Stimulated activated effector memory CD8-positive, alpha-beta T cell treated with anti-CD3 and anti-CD28 coated beads, Interleukin-12 subunit alpha, Interleukin-12 subunit beta, amount 100 ng/mL, for 72 hours (primary cell): ENCODE measurements at regions not wholly inside any gene's neighbourhood (a gene's known extent, or its start where the extent isn't known, plus 50 kb on each side); places are given as distances from the start of the nearest gene placed in this dataset.
"Not testable (repeated sequence)": the region's sequence is repeated elsewhere in the genome, so short reads cannot be mapped to it uniquely, and the experiment has no call there.

ENCODE experiments used
- ATAC-seq: fragments of 150-1000 bp; cut with Tn5 transposase; 2 replicates; pipeline ENCODE4 v1.10.0; 2021
- DNase-seq, 2 donors: peaks; one replicate each; pipeline ENCODE4 v3.0.0; 2021 to 2022; ENCODE audit warnings: low spot score in 2 of 2
- H3K27ac Mint-ChIP-seq: one replicate; pipeline ENCODE4 v1.8.0; 2022; ENCODE audit warnings: mild to moderate bottlenecking, mixed read lengths
- H3K36me3 Mint-ChIP-seq: one replicate; pipeline ENCODE4 v1.8.0; 2022; ENCODE audit warnings: mild to moderate bottlenecking, mixed read lengths
- H3K4me1 Mint-ChIP-seq: one replicate; pipeline ENCODE4 v1.8.0; 2022; ENCODE audit warnings: mixed read lengths
- H3K4me3 Mint-ChIP-seq: one replicate; pipeline ENCODE4 v1.8.0; 2022; ENCODE audit warnings: mild to moderate bottlenecking, mixed read lengths
- H3K9me3 Mint-ChIP-seq: one replicate; pipeline ENCODE4 v1.8.0; 2022; ENCODE audit warnings: mixed read lengths

DNA sequence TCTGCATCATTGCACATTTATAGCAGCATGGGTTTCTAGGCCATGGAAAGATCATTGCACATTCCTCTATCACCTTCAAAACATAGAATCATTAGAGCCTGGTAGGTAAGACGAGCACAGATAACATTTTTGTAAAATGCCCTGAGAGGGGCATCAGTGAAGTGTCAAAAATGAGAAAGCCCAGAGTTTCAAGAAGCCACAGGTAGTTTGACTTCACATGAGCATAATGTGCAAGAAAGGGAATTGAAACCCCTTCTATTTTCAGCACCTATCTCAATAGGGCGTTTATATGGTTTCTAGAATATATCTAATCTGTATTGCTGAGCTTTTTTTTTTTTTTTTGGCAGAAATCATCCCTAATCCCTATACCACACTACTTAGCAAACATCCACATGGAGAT lies 2441.7 kb downstream of the ARAP2 start:
- Mint-ChIP-seq H3K9me3 (peaks cover 10% of the 10 kb centered on the region), H3K4me1 (no peaks in the 10 kb centered on the region), H3K36me3 (no peaks in the 10 kb centered on the region), H3K27ac (no peak overlapping the region), H3K4me3 (no peak overlapping the region)
- DNase-seq (no peak), ATAC-seq (no peak)

DNA sequence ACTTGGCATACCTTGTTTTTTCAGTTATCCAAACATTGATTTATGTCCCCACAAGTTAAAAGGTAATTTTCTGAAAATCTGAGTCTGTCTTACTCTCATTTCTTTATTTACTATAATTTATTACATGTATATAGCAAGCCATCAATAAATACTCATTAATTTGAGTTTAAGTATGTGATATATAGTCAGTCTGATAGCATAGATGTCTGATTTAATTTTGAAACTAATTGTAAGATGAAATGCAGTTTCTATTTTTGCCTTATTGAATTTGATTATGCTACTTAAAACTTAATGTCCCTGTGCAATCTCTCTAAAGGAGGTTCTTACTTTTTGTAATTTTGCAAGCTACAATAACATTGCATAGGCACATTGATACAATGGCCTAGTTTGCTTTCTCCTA lies 2418.6 kb downstream of the ARAP2 start:
- Mint-ChIP-seq H3K27ac (no peak overlapping the region), H3K36me3 (no peaks in the 10 kb centered on the region), H3K9me3 (peaks cover 12% of the 10 kb centered on the region), H3K4me1 (no peaks in the 10 kb centered on the region), H3K4me3 (no peak overlapping the region)
- DNase-seq, result no peak
- ATAC-seq, result no peak

DNA sequence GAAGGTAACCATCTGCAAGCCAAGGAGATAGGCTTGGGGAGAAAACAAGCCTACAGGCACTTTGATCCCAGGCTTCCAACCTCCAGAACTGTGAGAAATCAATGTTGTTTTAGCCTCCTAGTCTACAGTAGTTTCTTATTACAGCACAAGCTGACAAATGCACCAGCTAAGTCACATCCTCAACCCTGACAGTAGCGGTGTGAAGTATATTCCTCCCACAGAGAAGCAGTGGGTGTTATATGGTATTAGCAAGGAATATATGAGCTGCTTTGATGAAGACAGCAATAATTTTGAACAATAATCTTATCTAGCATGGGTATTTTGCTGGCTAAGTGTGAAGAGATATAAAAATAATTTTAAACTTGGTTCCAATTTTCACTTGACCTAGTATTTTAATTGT lies 2415.0 kb downstream of the ARAP2 start:
- H3K9me3 Mint-ChIP-seq, result peaks cover 19% of the 10 kb centered on the region
- not testable (repeated sequence) for H3K4me3 Mint-ChIP-seq, H3K4me1 Mint-ChIP-seq, H3K27ac Mint-ChIP-seq, DNase-seq, H3K36me3 Mint-ChIP-seq, ATAC-seq

DNA sequence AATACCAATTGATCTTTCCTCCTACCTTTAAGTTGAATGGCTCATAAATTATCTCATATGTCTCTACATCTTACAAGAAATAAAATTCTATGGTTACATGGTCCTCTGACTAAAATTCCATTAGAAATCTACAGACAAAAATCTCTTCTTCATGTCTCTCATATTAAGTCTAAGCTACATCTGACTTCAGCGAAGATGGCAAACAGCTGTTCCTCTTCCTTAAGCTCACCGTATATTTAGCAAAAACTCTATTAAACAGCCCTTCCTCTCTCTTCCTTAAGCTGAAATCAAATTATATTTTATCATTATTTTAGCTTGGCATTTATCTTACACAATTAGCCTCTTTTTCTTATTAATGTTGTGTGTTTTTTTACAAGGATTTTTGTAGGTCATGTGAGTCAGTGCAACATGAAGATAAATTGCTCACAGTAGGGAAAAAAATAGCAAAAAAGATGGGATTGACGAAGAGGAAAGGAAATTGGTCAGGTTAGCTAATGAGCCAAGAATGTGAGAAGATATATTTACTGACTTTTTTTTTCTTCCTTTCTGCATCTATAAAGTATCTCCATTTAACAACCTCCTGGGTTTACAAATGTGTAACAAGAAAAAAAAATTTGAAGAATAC lies 2412.8 kb downstream of the ARAP2 start:
- H3K27ac Mint-ChIP-seq, result no peak overlapping the region
- DNase-seq (no peak), ATAC-seq (no peak)
- H3K9me3 Mint-ChIP-seq, result peaks cover 19% of the 10 kb centered on the region
- H3K36me3 Mint-ChIP-seq, result no peaks in the 10 kb centered on the region
- H3K4me3 Mint-ChIP-seq, result no peak overlapping the region
- H3K4me1 Mint-ChIP-seq, result no peaks in the 10 kb centered on the region

DNA sequence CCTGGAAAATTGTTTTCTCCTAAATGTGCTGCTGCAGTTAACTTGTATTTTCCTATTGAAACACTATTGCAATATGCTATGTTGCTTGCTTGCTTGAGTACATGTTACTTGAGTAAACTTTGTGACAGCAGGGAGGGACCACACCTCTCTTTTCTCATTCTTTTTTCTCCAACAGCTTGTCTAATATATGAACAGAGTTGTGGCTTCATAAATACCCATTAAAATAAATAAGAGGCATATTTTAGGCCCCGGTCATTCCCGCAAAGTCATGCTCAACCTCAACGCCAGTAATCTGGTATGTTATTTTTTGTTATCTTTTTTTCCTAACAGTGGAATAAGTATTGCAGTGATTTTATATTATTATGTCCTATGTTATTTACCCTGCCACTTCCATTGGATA lies 2408.6 kb downstream of the ARAP2 start:
- not testable (repeated sequence) for H3K4me1 Mint-ChIP-seq, H3K27ac Mint-ChIP-seq, H3K4me3 Mint-ChIP-seq, ATAC-seq, H3K36me3 Mint-ChIP-seq, DNase-seq
- peaks cover 13% of the 10 kb centered on the region for H3K9me3 Mint-ChIP-seq

DNA sequence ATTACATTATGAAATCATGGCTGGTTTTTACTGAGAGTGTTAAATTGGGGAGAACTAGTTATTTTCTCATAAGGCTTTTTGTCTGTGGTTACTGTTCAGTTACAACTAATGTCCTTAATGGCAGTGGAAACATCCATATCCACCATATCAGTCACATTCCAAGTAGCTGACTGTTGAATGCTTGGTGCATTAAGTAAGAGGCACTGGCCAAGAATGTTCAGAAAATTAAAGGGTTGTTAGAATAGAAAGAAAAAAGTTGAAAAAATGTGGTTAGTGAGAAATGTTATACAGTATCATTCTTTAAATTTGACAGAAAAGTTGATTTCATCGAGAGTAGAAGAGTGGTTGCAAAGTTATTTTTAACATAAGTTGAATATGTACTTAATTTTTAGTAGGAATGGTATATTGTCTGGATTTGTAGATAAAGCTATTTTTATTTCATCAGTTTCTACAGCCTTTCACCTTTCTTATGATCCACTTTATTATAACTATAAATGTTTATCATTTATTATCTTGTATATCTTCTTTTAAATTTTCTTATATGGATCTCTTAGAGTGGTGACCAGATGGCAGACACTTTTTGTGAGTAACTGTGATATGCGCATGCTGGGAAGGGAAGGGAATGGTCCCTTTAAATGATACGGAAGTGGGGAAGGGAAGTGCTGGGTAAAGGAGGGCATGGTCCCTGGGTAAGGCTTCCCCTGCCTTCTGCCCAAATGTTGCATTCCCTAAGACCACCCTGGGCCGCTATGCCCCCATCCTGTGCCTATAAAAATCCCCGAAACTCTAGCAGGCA lies 2407.1 kb downstream of the ARAP2 start:
- Mint-ChIP-seq H3K4me1 (no peaks in the 10 kb centered on the region), H3K36me3 (no peaks in the 10 kb centered on the region), H3K4me3 (no peak overlapping the region), H3K9me3 (peaks cover 13% of the 10 kb centered on the region), H3K27ac (no peak overlapping the region)
- ATAC-seq (no peak), DNase-seq (no peak)

DNA sequence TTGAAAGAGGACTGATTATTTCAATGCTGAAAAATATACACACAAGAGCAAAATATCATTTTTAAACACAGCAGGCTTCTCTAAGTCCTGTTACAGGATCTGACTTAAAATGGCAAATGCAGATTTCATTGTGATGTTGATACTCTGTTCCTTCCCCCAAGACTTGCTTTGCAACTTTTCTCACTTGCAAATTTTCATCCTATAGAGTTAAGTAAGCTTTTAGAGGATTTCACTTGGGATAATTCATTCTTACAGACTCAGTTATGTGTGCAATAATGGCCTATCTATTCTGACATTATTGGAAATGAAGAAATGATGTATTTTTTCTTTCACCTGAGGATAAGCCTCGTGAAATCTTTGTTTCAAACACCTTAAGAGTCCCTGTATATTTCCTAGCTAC lies 2403.2 kb downstream of the ARAP2 start:
- no peak for DNase-seq
- no peak overlapping the region for H3K4me3 Mint-ChIP-seq
- H3K27ac Mint-ChIP-seq, result no peak overlapping the region
- no peaks in the 10 kb centered on the region for H3K4me1 Mint-ChIP-seq
- no peak for ATAC-seq
- H3K9me3 Mint-ChIP-seq, result peaks cover 14% of the 10 kb centered on the region
- no peaks in the 10 kb centered on the region for H3K36me3 Mint-ChIP-seq

DNA sequence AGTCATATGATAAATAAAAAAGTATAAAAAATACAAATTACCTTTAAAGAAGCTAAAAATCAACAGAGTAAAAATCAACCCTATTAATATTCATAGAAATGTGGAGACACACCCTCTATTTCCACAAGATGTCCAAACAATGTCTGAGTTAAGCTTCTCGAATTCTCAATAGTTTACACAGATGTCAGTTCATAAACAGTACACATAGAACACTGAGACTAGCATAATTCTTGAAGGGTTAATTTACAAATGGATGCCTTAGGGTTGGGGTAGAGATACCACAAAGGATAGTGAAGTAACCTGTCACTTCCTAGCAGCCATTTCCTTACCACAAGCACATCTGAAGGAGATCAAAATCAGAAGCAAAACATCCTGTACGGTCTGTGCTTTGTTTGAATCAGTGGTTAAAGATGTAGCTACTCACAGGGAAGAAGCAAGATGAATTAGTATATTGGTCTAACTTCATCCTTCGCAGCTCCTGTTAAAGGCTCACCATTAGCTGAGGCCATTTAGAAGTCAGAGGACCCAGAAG lies 2393.9 kb downstream of the ARAP2 start:
- no peak for ATAC-seq
- H3K4me1 Mint-ChIP-seq, result no peaks in the 10 kb centered on the region
- no peak overlapping the region for H3K4me3 Mint-ChIP-seq
- H3K27ac Mint-ChIP-seq, result no peak overlapping the region
- H3K9me3 Mint-ChIP-seq, result peaks cover 16% of the 10 kb centered on the region
- DNase-seq, result no peak
- no peaks in the 10 kb centered on the region for H3K36me3 Mint-ChIP-seq

DNA sequence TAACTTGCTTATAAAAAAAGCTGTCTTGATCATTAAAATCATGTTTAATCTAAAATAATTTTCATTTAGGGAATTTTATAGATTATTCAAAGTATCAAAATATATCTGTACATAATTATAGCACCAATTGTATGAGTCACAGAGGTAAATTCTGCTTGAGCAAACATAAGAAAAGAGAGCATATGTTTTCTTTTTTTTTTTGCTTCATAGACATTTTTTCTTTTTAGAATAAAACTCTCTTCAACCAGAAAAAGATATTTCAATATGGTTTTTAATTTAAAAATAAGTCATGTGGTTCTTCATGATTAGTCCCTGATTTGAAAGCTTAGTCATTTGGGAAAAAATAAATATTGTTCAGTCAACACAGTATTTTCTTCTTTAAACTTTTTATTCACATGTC lies 2390.6 kb downstream of the ARAP2 start:
- not testable (repeated sequence) for H3K27ac Mint-ChIP-seq, H3K9me3 Mint-ChIP-seq, H3K4me3 Mint-ChIP-seq, H3K4me1 Mint-ChIP-seq, H3K36me3 Mint-ChIP-seq, ATAC-seq, DNase-seq

DNA sequence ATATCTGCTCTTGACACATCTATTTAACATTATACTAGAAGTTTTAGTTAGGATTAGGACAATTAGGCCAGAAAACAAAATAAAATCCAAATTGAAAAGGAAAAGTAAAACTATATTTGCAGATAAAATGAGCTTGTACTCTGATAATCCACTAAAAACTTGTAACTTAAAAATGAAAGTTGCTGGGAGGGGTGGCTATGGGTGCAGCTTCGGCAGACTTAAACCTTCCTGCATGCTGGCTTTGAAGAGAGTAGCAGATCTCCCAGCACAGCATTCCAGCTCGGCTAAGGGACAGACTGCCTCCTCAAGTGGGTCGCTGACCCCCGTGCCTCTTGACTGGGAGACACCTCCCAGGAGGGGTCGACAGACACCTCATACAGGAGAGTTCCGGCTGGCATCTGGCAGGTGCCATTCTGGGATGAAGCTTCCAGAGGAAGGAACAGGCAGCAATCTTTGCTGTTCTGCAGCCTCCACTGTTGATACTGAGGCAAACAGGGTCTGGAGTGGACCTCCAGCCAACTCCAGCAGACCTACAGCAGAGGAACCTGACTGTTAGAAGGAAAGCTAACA lies 2379.9 kb downstream of the ARAP2 start:
- no peaks in the 10 kb centered on the region for H3K4me1 Mint-ChIP-seq
- no peak overlapping the region for H3K4me3 Mint-ChIP-seq
- H3K9me3 Mint-ChIP-seq, result peaks cover 16% of the 10 kb centered on the region
- no peak for ATAC-seq
- H3K36me3 Mint-ChIP-seq, result no peaks in the 10 kb centered on the region
- H3K27ac Mint-ChIP-seq, result no peak overlapping the region
- DNase-seq, result no peak

DNA sequence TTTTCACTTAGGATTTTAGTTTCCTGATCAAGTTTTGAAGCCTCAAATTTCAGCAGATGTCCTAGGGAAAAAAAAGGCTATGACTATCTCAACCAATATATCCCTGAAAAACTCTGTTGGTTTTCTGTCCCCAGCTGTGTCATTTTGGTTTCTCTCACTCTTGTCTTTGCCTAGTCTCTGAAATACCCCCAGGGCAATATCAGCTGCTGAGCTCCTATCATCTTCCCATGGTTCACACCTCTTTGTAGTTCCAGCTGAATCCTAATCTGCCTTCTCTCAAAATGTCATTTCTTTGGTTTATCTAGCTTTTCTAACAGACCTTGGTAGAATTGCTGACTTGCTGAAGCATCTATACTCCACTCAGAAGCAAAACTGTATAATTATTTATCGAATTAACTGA lies 2370.5 kb downstream of the ARAP2 start:
- Mint-ChIP-seq H3K36me3 (no peaks in the 10 kb centered on the region), H3K4me1 (no peaks in the 10 kb centered on the region), H3K9me3 (peaks cover 17% of the 10 kb centered on the region), H3K27ac (no peak overlapping the region), H3K4me3 (no peak overlapping the region)
- no peak for ATAC-seq
- DNase-seq, result no peak

DNA sequence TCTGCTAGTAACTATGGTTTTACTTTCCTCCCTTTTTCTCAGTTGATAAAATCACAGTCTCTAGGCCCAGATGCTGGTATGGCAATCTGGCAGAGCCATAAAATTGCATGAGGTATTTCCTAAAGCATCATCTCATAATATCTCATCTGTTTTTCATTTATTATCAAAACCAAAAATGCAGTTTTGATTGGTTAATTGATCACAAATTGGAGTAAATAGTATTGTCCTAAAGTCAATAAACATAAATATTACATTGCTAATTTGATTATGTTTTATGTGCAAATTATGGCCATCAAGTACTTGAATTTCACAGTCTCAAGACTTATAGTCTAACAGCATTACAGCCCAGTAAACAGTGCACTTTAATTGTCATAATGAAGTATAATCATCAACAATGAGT lies 2365.6 kb downstream of the ARAP2 start:
- Mint-ChIP-seq H3K9me3 (peaks cover 19% of the 10 kb centered on the region), H3K36me3 (no peaks in the 10 kb centered on the region), H3K4me3 (no peak overlapping the region), H3K4me1 (no peaks in the 10 kb centered on the region), H3K27ac (no peak overlapping the region)
- ATAC-seq (no peak), DNase-seq (no peak)

DNA sequence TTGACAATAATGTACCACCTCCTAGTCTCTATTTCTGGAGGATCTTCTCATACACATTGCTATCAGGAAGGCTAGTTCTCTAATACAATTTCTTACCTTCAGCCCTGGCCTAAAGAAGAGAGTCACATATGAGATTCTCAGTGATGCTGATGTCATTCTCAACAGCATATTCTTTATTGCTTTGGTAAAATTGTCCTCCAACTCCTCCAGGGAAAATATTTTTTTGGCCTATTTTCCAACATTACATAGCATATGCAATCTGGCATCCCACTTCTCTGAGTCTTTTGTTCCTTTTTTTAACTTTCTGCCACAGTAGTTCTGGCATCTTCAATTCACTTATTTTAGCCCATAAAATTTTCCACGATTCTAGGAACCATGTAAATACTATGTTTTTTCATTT lies 2363.1 kb downstream of the ARAP2 start:
- H3K4me3 Mint-ChIP-seq, result no peak overlapping the region
- no peaks in the 10 kb centered on the region for H3K36me3 Mint-ChIP-seq
- H3K9me3 Mint-ChIP-seq, result peaks cover 13% of the 10 kb centered on the region
- no peak overlapping the region for H3K27ac Mint-ChIP-seq
- ATAC-seq, result no peak
- no peaks in the 10 kb centered on the region for H3K4me1 Mint-ChIP-seq
- DNase-seq, result no peak

DNA sequence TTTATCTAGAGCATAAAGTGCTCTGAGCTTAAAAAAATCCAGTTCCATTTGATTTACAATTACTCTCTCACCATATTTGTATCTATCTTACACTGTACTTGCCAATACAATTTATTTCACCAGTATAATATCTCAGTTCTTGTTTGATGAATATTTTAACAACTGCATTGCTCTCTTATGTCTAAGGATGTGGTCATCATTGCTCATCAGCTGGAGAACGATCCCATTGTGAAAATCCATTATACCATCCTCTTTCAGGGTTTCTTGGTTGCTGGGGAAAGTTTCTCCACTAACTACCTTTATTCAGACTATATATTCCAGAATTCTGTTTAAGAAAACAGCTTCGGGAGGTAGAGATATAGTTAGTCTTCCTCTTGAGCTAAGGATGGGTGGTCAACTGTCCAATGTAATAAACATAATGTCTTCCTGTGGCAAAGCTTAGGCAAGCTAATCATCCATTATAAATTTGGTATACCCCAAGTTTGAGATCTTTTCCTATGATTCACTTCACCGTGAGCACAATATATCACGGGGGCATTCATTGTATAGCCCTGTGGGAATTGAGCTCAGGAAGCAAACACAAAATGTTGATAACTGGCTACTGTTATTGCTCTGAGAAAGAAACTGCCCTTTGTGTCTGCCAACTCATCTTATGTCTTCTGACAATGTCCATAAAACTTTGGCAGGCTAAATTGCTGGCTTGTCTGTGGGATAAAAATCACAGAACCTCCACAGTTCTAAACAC lies 2361.9 kb downstream of the ARAP2 start:
- Mint-ChIP-seq H3K36me3 (no peaks in the 10 kb centered on the region), H3K4me1 (no peaks in the 10 kb centered on the region), H3K27ac (no peak overlapping the region), H3K9me3 (peaks cover 17% of the 10 kb centered on the region), H3K4me3 (no peak overlapping the region)
- ATAC-seq (no peak), DNase-seq (no peak)

DNA sequence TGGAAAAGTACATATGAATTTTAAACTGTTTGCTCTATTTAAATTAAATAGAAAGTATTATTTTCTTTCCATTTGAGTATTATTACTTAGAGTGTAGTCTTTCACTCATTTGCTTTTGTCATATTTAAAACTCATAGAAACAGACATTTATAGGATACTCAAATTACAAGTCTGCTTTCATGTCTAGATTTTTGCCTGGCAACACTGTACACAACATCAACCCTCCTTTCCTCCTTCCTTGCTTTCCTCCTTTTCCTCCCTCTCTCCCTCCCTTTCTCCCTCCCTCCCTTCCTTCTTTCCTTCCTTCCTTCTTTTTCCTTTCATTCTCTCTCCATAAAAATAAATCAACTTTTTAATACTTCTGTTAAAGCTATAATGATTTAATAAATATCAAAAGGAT lies 2361.2 kb downstream of the ARAP2 start:
- no peak for ATAC-seq
- no peak for DNase-seq
- H3K27ac Mint-ChIP-seq, result no peak overlapping the region
- H3K4me1 Mint-ChIP-seq, result no peaks in the 10 kb centered on the region
- peaks cover 24% of the 10 kb centered on the region for H3K9me3 Mint-ChIP-seq
- no peaks in the 10 kb centered on the region for H3K36me3 Mint-ChIP-seq
- no peak overlapping the region for H3K4me3 Mint-ChIP-seq
